Mammary epithelial cell (primary cell): ENCODE measurements at regions not wholly inside any gene's neighbourhood (a gene's known extent, or its start where the extent isn't known, plus 50 kb on each side); places are given as distances from the start of the nearest gene placed in this dataset.

Experiments used
- CTCF ChIP-seq, 2 donors: IDR thresholded peaks in 1 of 2; conservative IDR thresholded peaks in 1 of 2; 2 replicates each; pipeline ENCODE4 v1.5.1; 2011 to 2012; ENCODE audit warnings: inconsistent platforms in 2 of 2, low read length in 2 of 2, mild to moderate bottlenecking in 2 of 2, control low read depth in 1 of 2, low read depth in 1 of 2; ENCODE audit not compliant: insufficient read depth in 1 of 2; ENCODE audit errors: extremely low read depth in 1 of 2
- EZH2 ChIP-seq: IDR thresholded peaks from 2 replicates; pipeline ENCODE4 v1.6.1; 2012; ENCODE audit warnings: low read length, inconsistent platforms, borderline replicate concordance

GRCh38 chr15:70579766-70580165 lies 183.6 kb downstream of the UACA start:
- TF ChIP-seq CTCF (conservative IDR thresholded peaks at IDR 0.05 in 1 of 2, IDR thresholded peaks at IDR 0.05 in 1 of 2; ENCODE audit: extremely low read depth in 1 of 2, insufficient read depth in 1 of 2, low read depth in 1 of 2, low read length in 2 of 2) (no peak), EZH2 (no peak)
